Epithelial cell of proximal tubule (primary cell): ENCODE measurements at regions not wholly inside any gene's neighbourhood (a gene's known extent, or its start where the extent isn't known, plus 50 kb on each side); places are given as distances from the start of the nearest gene placed in this dataset.

Experiments
- DNase-seq: peaks from one replicate; pipeline ENCODE4 v3.0.0-alpha.2; 2011; ENCODE audit warnings: low read depth
- H3K4me3 ChIP-seq: 2 replicates; pipeline ENCODE4 v1.5.1; 2011; ENCODE audit warnings: low read depth, mild to moderate bottlenecking, low read length
- TF ChIP-seq, protein P1 (sequence below): conservative IDR thresholded peaks from 2 replicates; pipeline ENCODE4 v1.5.1; 2012; ENCODE audit warnings: low read depth, mild to moderate bottlenecking, low read length

DNA sequence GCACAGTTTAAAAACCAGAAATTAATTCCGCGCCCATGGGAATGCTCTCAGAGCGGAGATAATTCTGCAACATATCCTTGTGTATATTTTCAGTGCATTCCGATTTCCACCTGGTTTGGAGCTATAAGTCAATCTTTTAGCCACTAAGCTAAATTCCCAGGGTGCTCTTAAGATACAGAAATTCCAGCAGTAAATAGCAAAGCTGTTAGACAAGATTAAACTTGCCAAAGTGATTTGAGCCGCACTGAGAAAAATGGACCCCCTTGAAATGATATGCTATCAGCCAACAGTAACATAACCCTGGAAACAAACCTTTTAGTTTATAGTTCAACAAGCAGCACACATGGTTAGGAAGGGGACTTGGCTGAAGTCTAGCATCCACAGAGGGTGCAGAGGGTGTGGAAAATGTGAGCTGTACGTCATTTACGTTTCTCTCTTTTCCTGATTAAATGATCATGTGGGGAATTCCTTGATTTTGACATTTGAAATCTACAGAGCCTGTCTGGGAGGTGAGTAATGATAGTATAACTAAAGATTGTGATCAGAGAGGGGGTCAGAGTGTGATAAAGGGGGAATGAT, 99.8 kb upstream of the COPS8 start:
- no peak overlapping the region for H3K4me3 ChIP-seq
- TF ChIP-seq, protein P1, sequence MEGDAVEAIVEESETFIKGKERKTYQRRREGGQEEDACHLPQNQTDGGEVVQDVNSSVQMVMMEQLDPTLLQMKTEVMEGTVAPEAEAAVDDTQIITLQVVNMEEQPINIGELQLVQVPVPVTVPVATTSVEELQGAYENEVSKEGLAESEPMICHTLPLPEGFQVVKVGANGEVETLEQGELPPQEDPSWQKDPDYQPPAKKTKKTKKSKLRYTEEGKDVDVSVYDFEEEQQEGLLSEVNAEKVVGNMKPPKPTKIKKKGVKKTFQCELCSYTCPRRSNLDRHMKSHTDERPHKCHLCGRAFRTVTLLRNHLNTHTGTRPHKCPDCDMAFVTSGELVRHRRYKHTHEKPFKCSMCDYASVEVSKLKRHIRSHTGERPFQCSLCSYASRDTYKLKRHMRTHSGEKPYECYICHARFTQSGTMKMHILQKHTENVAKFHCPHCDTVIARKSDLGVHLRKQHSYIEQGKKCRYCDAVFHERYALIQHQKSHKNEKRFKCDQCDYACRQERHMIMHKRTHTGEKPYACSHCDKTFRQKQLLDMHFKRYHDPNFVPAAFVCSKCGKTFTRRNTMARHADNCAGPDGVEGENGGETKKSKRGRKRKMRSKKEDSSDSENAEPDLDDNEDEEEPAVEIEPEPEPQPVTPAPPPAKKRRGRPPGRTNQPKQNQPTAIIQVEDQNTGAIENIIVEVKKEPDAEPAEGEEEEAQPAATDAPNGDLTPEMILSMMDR = no peak
- DNase-seq = no peak

DNA sequence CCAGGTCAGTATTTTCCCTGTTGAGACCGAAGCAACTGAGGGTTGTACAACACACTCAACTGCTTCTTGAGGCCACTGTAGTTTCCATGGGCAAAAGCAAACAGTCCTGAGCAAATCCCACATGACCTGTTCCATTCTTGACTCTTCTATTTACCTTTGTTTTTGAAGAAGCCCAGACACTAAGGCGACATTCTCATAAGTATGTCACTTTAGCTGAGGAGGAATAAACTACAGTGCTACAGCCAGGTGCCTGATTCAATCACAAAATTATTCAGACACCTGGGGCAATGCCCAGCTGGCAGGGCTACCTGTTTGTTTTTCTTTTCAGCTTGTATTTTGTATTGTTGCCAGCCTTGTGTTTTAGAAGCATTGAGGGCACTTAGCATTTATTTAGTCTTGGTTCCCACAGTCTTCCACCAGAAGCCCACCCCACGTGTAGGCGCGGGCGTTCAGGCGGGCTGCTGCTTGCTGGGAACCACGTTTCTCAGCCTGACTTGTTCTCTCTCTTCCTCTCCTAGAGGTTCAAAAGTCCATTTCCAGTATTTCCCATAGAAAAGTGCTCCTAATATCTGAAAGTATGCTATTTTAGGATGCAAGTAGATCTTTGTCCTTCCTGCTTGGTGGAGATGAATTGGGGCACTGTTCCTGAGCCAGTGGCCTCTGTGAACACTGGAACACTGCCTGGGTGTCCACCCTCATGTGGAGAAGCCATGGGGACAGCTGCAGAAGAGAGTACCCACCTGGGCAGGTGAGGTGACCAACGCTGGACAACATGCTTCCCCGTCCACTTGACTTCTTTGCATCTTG, 99.0 kb upstream of the COPS8 start:
- H3K4me3 ChIP-seq = no peak overlapping the region
- TF ChIP-seq, protein P1 = no peak
- no peak for DNase-seq

DNA sequence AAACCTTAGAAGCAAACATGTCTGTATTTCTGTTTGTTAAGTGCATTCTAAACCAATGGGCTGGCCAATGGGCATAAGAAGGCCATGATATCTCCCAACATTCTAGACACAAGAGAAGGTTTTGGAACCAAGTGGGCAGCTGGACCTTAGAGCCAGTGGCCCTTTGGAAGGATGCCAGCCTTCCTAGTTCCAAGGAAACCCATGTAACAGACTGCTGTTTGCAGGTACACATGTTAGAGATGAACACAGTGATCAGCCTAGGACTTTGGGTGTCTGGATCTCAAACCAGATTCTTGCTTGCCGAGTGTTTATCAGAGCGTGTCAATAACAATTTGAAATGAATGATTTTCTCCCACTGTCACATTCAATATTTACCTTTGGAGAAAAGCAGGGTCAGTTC, 97.5 kb upstream of the COPS8 start:
- no peak overlapping the region for H3K4me3 ChIP-seq
- DNase-seq = no peak
- TF ChIP-seq, protein P1 = no peak

DNA sequence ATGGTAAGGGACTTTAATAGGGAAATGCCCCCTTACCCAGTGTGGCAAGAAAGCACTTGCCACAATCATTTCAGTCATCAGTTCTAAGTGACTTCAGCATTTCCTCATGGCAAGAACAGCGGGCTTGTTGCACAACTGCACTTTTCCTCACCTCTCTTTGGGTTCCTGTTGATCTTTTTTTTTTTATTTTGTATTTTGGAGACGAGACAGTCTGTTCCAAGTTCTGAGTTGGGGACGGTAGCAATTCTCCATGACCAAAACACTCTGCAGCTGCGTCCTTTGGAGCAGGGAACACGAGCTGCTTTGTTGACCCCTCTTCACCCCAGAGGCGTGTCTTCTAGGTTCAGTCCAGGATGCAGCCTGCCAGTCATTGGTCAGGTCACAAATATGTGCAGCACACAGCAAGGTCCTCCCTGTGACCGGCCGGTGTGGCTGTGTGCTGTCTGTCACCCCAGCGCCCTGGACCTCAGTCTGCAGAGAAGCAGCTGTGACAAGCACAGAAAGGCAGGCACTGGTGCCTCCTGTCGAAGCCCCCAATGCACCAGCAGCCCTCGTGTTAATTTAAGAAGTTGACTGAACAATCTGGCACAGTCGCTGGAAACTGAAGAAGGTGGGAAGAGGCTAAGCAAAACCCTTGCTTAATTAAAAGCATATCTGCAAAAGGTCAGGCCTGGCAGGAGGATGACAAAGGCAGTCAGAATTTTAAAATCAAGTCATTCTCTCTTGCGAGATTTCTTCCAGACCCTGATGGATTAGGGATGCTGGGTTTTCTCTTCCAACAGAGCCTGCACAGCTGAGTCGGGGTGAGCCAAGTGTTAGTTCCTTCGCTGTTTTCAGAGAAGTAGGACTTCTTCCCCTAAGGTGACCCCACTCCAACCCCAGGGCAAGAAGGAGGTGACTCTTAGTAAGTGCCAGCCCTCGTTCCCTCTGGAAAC, 96.7 kb upstream of the COPS8 start:
- TF ChIP-seq, protein P1 = no peak
- no peak for DNase-seq
- no peak overlapping the region for H3K4me3 ChIP-seq

DNA sequence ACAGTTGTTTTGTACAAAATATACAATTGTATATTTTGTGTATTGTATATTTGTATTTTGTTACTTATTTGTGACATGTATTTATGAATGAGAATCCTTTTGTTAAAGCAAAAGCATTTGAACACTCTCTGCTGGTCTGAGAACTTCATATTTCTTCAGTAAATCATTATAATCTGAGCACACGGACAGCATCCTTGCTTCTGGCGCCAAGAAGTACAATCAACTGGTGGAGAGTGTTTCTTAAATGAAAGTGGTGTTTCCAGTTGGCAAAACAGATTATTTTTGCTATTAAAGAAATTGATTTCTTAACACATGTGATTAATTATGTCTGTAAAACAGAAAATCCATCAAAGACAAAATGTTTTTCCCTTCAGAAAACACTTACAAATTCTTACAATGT, 95.1 kb upstream of the COPS8 start:
- DNase-seq = no peak
- TF ChIP-seq, protein P1 = no peak
- no peak overlapping the region for H3K4me3 ChIP-seq

DNA sequence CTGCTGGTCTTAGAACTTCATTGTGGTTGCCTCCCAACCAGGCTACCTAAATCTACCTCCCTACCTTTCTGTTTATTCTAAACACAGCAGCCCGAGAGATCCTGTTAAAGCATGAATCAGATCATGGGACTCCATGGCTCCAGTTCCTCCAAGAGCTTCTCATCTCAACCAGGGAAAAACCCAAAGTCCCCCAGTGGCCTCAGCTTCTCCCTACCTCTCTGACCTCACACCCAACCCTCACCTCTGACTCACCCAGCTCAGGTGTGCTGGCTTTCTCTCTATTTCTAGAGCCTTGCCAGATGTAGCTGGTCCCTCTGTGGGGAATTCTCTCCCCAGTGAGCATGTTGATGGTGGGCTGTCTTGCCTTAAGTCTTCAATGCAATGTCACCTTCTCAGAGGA, 93.8 kb upstream of the COPS8 start:
- H3K4me3 ChIP-seq = no peak overlapping the region
- TF ChIP-seq, protein P1 = no peak
- no peak for DNase-seq
